Astrocyte (in vitro differentiated cells and primary cell): ENCODE measurements at regions not wholly inside any gene's neighbourhood (a gene's known extent, or its start where the extent isn't known, plus 50 kb on each side); places are given as distances from the start of the nearest gene placed in this dataset.

Experiments used
- EZH2 ChIP-seq: IDR thresholded peaks from 2 replicates; pipeline ENCODE4 v1.6.1; 2012; ENCODE audit warnings: mild to moderate bottlenecking, low read length, inconsistent platforms; ENCODE audit not compliant: insufficient read depth
- TF ChIP-seq, protein P1 (sequence below): IDR thresholded peaks from 2 replicates; pipeline ENCODE4 v1.5.1; 2011; ENCODE audit warnings: low read depth, mild to moderate bottlenecking, inconsistent platforms, low read length, moderate library complexity; ENCODE audit not compliant: insufficient read depth

DNA sequence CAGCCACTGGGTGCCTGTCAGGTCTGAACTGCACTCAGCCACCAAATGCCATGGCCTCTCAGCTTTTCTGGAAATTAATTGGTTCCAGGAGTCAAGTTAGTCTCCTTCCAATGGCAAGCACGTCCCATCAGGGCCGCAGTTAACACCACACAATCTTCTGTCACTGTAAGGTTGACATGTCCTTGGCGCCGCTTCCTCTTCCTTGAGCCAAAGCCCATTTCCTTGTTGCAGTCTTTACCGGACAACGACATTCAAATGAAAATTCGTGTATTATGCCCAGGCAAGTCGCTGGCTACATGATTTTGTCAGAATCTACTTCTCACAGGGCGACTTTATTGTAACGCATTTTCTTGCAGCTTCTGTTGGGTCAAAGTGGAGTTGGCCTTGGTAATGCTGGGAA lies 430.6 kb upstream of the KAZN start:
- TF ChIP-seq EZH2, result no peak
- TF ChIP-seq, protein P1, sequence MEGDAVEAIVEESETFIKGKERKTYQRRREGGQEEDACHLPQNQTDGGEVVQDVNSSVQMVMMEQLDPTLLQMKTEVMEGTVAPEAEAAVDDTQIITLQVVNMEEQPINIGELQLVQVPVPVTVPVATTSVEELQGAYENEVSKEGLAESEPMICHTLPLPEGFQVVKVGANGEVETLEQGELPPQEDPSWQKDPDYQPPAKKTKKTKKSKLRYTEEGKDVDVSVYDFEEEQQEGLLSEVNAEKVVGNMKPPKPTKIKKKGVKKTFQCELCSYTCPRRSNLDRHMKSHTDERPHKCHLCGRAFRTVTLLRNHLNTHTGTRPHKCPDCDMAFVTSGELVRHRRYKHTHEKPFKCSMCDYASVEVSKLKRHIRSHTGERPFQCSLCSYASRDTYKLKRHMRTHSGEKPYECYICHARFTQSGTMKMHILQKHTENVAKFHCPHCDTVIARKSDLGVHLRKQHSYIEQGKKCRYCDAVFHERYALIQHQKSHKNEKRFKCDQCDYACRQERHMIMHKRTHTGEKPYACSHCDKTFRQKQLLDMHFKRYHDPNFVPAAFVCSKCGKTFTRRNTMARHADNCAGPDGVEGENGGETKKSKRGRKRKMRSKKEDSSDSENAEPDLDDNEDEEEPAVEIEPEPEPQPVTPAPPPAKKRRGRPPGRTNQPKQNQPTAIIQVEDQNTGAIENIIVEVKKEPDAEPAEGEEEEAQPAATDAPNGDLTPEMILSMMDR, result no peak
